Left kidney (tissue), 1 donor: ENCODE measurements at regions not wholly inside any gene's neighbourhood (a gene's known extent, or its start where the extent isn't known, plus 50 kb on each side); places are given as distances from the start of the nearest gene placed in this dataset.
A peak's percentile ranks its signal among the peaks of the same experiment; 100 is the strongest.

Experiments
- DNase-seq: peaks from one replicate; pipeline ENCODE4 v3.0.0-alpha.2; 2013

DNA sequence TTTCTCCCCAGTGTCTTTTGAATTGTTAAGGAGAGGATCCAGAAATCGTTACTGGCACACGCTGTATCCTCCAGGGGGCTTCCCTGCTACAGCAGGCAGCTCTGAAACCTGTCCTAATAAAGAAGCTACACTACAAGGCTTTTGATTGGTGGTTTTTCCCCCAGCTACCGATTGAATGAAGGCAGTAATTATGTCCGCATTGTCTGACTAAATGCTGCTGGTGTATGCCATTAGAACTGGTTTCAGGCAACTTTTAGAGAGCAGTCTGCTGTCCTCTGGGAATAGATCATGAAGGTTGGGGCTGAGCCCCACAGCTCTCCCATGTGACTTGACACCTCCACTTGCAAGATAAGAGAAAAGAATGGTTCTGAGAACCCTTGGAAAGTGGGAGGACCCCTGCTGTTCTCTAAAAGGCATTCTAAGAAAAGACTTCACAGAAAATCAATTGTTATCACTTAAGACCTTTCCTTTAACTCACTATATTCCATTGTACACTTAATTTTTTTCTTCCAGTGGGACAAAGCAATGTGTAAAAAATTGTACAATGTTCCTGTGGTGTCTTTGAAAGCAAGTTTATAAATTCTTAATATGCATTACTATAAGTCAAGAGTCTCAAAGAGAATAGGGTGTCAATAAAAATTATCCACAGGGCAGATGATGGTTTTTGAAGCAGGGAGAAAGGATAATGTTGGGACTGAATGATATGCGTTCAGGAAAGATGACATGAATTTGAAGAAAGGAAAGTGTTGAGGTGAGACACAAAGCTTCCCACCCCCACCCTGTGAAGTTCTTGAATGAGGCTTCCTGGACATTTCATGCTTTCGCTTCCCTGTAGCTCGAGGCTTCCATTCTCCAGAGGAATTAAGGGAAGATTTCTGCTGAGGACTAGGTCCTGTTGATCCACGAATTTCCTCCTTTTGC lies 53.0 kb upstream of the DAZL start:
- DNase-seq = no peak

DNA sequence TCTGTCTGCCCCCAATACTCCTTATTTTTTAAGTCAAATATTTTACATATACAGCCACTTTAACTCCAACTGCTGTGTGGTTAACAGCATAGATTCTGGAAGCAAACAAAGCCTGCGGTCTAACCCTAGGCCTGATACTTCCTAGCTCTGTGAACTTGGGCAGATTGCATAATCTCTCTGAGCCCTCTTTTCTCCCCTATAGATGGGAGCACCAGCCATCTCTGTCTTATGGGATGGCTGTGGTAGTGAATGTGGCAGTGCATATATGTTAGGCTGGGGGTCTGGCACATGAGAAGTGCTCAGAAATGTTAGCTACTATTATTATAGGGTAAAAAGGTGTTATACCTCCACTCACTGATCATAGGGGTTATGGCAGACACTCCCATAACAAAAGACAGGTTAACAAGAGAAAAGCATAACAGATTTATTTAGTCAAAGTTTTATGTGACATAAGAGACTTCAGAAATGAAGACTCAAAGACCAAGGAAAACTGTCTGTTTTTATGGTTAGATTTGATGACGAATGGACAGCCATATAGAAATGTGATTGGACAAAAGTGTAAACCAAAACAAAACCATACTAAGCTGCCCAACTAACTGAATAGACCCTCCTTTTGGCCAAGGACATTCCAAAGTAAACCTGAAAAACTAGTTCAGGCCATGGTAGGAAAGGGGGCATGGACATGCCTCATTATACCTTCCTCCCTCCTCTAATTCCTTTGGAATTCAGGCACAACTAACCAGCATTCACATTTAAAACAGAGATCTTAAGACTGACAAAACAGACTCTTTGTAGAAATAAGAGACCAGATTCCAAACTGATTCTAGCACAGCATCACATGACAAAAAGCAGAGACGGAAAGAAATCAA lies 53.9 kb upstream of the DAZL start:
- no peak for DNase-seq

DNA sequence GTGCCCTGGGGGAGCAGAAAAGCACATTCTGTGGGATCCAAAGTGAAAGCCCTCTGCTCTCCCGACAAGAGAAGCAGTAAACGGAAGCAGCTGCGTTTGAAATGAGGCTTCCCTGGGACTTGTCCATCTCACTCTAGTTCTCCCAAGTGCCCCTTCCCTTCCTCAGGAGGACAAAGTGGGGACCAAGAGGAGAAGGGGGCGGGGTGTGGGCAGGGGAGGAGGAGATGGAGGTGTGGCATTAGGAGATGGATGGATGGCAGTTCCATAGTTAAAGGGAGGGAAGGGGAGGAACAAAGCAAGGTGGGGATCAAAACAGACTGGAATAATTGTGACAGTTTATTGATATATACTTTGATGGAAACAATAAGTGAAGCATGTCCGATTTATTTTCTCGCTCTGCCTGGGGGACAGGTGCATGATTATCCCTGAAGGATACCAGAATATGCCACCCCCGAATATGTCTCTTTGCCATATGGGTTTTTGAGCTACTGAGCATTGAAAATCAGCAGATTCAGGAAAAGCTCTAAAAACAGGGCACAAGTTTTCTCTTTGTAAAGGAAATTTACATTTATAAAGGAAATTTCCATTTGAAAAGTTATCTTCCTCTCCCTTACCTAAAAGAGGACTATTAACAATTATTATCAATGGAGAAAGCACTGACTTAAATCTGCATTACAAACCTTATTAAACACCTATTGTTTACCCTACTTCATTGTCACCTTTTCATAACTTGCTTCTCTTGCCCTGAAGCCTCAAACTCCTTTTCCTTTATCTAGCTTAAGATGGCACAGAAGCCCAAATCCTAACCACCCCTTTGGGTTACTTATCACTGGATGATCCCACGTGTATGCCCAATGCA lies 58.9 kb upstream of the DAZL start:
- no peak for DNase-seq

DNA sequence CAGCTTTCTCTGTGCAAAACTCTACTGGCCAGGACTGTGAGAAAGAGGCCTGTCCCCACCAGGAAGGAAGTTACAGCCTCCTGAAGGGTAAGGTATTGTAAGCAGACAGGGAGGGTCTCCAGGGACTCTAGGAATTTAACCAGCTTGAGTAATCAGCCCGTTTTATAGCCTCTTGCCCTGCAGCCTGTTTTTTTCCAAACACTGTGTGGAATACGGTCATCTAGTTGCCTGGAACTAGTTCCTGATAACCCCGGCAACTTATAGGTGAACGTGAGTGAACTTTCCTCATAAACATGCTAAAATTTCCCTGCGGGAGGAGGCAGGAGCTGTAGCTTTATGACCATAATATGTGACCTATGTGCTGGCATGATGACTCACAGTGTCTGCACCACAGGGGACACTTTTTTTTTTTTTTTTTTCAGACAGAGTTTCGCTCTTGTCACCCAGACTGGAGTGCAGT lies 60.1 kb upstream of the DAZL start:
- DNase-seq = peak; percentile 10

DNA sequence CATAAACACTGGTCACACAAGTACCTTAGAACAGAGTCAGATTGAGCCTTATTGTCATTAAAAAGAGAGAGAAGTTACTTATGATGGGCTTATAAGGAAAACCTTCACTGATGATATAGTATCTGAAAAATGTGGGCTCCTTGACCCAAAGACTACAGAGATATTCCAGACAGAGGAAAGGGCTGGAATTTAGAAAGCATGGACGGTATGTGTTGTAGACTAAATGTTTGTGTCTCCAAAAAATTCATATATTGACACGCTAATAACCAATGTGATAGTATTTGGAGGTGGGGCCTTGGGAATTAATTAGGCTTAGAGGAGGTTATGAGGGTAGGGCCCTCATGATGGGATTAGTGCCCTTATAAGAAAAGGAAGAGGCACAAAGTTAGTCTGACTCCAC lies 61.0 kb upstream of the DAZL start:
- DNase-seq = no peak

DNA sequence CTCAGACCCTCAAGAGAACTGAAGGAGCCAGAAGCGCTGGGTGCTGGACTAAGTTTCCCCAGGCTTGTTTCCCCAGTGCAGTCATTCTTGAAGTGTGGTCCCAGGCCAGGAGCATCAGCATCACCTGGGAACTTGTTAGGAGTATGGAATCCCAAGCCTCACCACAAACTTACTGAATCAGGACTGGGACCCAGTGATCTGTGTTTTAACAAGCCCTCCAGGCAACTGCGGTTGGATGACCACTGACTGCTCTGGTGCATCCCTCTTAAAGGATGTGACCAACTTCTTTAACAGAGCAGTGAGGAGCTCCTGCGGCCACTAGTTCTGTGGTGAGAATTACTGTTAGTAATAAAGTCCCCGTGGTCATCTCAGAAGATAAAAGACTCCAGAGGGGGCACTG lies 62.4 kb upstream of the DAZL start:
- DNase-seq = no peak

DNA sequence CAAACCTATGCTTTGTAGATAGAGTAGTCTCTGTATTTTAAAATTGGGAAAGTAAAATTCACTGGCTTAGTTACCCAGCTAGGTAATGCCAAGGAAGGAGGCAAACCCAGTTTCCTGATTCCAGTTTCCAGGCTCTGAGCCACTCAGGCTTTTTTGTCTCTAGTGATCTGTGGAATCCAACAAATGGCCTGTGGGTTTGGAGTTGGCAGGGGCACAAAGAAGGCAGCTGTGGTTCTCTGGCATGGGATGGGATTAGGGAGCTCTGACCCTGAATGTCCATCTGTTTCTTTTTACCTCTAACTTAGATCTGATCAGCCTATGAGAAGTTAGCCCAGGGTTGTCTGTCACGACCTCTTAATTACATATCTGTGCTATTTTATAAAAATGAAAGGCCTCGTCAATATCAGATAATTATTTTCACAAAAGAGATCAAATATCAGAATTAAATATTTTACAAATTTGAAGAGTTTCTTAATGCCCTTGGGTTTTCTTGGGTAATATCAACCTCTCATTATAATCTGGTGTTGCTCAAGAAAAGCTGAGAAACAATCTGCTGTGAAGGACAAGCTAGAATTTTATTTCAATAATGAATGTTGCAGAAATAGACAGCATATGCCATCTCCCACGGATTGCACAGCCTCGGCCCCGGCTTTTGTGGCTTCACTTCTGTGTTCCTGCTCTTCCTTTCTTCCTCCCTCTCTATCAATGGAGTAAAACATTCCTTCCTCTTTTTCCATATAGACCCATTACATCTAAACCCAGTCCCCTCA lies 63.7 kb upstream of the DAZL start:
- DNase-seq = no peak

DNA sequence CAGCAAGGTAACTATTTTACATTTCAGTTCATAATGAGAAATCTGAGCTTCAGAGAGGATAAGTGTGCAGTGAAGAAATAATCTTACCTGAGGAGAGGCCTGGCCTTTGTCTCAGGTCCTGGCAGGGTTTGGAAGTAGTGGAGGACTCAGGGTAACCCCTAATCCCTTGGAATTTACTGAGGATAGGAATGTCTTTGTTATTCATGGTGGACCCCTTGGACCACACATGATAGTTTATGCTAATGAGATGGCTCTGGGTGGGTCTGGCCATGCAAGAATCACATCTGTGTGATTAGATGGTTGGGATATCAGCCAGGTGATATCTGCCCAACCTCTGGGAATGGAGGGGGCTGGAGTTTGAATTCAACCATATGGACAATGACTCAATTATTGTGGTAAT lies 65.0 kb upstream of the DAZL start:
- no peak for DNase-seq

DNA sequence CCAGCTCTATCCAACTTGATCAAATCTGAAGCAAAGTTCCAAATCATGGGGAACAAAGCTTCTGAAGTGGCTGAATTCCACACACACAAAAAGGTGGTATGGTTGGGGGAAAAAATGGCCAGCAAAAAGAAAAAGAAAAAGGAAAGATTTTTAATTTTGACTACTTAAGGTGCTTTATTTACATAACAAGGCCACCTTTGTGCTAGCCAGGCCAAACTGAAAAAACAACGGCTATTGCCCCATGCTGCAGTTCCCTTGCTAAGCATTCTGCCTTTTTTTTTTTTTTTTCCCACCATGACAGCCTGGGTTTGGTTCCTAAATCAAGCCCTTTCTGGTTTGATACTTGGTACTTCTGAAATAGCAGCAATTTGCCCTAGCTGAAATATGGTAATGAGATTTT lies 66.5 kb upstream of the DAZL start:
- no peak for DNase-seq

DNA sequence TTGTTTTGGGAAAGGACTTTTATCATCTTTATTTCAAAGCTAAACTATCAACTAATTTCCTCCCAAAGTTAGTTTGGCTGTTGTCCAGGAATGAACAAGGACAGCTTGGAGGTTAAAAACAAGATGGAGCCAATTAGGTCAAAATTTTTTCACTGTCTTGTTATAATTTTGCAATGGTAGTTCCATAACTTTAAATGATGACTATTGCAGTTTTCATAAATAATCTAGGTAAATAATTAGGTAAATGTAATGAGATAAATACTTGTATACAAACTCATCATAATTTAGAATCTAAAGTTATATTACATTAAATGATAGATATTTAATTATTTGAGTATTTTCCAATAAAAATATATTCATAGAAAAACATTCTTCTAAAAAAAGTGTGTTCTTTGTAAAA lies 68.3 kb upstream of the DAZL start:
- DNase-seq = no peak

DNA sequence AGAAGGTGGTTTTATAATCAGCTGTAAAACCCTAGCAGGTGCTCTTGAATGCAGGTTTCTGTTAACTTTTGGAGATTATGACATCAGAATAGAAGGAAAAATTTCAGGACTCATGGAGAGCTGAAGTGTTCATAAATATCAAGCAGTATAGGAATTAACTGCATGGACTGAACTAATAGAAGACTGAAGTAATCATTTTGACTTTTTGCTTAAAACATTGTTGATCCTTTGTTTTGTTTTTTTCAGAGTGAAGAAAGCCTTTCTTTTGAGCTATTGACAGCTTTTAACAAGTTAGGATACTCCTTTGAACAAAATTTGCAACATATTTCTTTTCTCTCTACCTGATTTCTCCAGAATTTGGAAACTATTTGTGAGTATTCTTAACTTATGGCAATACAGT lies 70.6 kb upstream of the DAZL start:
- no peak for DNase-seq

DNA sequence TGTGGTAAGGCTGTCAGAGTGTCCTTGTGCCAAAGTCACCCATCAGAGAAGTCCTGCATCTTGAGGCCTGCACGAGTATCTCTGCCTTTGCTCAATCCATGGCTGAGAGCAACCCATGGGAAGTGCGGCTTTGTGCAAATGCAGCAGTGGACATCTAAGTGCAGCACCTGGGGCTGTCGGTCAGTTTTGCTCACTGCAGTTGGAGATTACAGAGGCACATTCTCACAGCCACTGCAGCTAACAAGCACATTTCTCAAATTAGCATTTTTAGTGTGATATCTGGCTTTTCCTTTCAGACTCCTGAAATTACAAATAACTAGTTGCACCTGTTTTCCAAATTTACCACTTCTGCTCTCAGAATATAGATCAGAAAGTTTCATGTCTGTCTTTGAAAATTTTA lies 81.5 kb upstream of the DAZL start:
- DNase-seq = no peak

DNA sequence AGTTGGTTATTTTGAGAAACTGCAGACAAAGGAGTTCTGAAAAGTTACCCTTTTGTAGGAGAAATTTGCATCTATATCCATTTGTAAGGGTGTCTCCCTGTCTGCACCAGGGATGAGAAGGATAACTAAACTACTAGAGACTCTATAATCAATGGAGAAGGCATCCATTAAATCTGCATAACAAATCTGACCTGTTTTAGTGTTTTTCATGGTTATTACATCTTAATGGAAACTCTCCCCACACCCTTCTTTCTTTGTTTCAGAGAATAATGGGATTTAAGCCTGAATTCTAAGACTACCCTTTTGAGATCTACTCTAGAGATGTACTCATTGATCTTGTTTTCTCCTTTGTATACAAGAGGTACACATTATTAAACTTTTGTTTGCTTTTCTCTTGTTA lies 82.0 kb upstream of the DAZL start:
- DNase-seq = no peak

DNA sequence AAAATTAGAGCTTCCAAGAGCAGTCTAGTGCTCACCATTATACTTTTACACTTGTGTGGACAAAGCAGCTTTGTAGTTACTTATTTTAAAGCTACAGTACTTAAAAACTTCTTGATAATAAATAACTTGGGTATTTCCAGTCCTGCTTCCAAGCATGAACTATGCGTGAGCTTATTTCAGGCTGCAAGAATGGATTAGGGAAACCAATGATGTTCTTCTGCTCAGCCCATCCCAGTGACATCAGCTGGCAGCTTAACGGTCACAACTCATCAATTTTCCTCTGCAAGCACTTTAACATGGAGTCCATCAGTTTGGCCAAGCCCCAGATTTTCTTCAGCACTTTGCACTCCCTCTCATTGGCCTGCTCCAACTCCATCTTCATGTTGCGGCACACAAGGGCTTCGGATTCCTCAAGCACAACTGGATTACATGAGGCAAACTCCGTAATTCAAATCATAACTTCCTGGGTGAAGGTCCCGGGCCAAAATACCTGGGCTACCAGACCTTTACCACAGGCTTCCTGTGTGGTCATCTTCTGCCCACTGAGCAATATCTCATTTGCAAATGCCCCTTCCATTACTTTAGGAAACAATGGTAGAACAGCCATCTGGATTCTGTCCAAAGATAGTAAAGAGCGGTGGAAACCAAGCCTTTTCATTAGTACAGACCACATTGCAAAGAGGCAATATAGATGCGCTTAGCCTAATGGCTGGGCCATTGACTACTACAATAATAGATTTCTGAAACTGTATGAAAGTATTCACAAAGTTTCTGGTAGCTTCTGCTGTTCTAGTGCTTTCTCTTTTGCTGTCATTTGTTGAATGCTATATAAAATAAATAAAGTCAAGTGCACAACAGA lies 87.5 kb upstream of the DAZL start:
- DNase-seq = no peak

DNA sequence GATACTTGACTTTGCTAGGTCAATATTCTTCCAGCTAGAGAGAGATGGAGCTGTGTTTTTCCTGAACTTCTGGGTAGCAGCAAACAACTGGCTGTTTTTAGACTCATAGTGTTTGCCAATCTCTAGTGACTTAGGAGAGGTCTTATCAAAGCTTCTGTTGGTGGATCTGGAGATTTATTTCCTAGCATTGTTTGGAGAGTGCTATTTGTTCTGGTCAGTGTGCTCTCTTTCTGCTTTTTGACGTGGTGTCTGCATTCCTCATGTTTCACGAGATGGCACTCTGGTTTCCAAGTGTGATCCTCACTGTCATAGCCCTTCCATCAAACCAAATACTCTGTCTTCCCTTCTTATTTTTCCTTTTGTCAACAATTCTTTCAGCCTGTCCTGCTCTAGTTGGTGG lies 88.6 kb upstream of the DAZL start:
- DNase-seq = no peak

DNA sequence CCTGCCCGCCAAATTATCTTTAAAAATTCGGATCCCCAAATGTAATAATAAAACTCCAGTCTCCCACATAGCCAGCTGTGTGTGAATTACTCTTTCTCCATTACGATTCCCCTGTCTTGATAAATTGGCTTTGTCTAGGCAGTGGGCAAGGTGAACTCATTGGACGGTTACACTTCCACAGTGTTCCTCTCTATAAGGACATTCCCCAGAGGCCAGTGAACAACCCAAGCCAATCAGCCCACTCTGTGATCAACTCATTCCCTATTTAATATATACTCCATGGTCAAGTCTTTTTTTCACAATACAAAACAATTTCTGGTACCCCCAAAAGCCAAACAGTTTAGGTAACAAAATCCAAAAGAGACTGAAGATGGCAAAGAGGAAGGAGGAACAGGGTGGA lies 90.5 kb upstream of the DAZL start:
- DNase-seq = no peak

DNA sequence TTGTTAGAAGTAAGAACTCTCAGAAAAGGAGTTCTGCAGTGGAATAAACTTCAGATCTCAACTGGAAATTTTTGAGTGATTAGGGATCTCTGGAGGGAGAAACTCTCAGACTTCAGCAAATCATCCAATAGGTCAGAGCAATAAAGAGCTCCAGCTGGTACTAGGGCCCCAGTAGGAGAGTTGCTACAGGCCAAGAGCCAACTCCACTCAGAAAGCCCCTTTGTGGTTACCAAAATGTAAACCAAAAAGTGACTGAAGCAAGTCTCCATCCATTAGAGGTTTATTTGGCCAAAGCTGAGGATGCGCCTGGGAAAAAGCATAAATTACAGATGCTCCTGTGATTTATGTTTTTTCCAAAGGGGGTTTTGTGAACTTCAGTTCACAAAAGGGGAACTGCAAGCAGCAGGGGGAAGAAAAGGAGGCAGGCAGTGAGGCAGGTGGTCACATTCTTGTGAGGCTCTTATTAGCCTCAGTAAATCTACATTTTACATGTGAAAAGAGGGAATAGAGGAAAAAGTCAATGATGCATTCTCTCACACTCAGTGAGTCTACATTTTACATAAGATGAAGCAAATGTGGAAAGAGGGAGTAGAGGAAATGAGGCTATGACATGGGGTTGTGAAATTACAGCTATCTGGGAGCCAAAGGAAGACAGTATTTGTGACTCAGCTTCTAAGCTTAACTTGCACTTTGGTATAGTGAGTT lies 92.4 kb upstream of the DAZL start:
- DNase-seq = no peak

DNA sequence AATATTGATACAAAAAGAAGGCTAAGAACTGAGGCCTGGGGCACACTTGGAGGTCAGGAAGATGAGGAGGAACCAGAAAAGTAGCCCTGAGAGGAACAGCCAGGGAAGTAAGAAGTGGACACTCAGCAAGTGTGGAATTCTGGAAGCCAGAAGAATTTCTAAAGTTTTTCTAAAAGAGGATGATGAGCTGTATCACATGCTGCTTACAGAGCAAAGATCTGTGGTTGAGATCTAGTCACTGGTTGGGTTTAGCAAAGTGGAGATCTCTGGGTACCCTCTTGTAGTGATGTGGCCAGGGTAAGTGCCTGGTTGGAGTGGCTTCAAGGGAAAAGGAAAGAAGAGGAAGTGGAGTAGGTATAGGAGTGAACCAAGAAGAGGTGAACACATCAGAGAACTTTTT lies 95.4 kb upstream of the DAZL start:
- no peak for DNase-seq

DNA sequence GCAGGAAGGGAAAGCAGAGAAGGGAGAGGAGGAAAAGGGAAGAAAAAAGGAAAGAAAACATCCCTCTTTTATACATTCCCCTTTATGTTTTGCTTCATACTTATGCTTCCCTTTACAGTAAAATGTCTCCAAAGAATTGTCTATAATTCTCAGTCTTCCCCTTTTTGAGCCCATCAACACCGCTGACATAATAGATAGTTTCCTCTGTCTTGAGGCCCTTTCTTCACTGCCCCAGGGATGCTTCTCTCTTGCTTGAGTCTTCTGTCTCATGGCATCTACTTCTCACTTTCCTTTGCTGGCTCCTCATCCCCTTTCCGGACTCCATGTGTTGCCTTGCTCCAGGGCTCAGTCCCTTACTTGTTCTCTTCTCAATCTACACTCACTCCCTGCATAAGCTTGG lies 99.7 kb upstream of the DAZL start:
- DNase-seq = no peak

DNA sequence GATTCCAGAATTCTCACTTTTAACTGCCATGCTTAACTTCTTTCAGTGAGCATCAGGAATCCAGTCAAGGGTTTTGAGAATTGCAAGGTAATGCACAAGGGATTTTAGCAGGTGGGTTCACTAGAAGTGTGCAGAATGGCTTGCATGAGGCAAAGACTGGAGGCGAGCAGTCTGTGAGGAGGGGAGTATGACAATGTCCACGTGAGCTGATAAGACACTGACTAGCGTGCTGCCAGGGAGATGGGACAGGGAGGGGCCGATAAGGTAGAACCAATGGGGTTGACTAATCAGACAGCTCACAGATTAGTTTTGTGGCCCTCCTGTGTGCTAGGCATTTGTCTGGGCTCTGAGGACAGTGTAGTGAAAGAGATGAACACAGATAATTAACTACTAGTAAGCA lies 102.0 kb upstream of the DAZL start:
- DNase-seq = no peak
